ENCODE measurements at regions not wholly inside any gene's neighbourhood (a gene's known extent, or its start where the extent isn't known, plus 50 kb on each side); places are given as distances from the start of the nearest gene placed in this dataset.

DNA sequence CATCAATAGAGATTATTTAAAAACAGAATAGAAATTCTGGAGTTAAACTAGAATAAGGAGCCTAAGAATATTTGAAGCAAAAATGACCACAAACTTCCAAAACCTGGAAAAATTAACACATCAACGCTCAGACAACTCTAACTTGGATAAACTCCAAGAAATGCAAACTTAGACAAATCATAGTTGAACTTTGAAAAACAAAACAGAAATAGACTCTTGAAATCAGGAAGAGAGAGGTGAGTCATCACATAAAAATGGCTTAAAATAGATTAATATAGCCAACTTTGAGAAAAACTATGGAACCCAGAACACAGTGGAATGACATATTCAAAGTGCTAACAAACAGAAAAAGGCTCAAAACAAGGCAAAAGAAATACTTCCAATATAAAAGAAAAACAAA lies 974.2 kb downstream of the JRKL start:
- H3F3A ChIP-seq (ENCODE audit: low read depth), result no peaks in the 10 kb centered on the region

DNA sequence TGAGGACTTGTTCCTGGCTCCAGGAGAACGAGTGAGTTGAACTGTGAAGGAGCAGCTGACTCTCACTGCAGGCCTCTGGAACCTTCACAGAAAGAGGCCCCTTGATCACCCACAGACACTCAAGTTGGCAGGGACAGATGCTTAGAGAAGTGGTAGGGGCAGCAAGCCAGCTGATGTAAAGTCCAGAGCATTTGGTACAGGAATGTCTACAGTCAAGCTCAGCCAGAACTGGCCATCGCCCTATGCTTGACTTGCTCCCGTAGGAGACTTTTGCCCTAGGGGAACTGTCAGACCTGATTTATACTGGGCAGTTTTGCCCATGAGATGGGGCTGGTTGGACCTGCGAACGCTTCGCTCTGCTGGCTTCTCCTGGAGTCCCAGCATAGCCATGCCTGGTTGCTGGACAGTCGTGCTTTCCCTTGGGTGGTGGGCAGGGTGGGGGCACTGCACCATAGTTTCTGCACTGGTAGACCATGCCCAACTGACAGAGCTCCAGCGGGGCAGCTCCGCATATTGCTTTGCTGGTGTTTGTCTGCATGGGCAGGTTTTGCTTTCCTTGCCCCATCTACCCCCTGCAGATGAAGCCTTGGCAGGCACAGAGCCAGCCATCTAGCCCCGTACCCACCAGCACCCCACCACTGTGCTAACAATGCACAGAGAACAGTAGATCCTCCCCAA lies 977.7 kb downstream of the JRKL start:
- peaks cover 5% of the 10 kb centered on the region for H3K9me3 Mint-ChIP-seq

More for the DNA sequence above, 974.2 kb downstream of the JRKL start:
- no peaks in the 10 kb centered on the region for H3K27me3 Mint-ChIP-seq (ENCODE audit: insufficient read depth, low read depth)
- Histone ChIP-seq H3K27me3 (no peaks in the 10 kb centered on the region), H3K4me3 (no peak overlapping the region), H4K20me1 (ENCODE audit: low read depth) (no peaks in the 10 kb centered on the region), H3K4me2 (no peak overlapping the region), H3K36me3 (no peaks in the 10 kb centered on the region), H3K79me2 (ENCODE audit: low read depth) (no peaks in the 10 kb centered on the region), H2AFZ (replicated peaks) (no peak overlapping the region), H3K4me1 (no peaks in the 10 kb centered on the region), H3K27ac (no peak overlapping the region), H3K9me3 (ENCODE audit: low read depth) (no peaks in the 10 kb centered on the region), H3K9ac (no peak overlapping the region)
- H3K36me3 Mint-ChIP-seq, result no peaks in the 10 kb centered on the region
- no peak overlapping the region for H3K4me3 Mint-ChIP-seq
- H3K4me1 Mint-ChIP-seq, result no peaks in the 10 kb centered on the region
- H3K27ac Mint-ChIP-seq, result no peak overlapping the region
- DNase-seq (ENCODE audit: low spot score), result no peak
- peaks cover 5% of the 10 kb centered on the region for H3K9me3 Mint-ChIP-seq
- TF ChIP-seq, protein P1, sequence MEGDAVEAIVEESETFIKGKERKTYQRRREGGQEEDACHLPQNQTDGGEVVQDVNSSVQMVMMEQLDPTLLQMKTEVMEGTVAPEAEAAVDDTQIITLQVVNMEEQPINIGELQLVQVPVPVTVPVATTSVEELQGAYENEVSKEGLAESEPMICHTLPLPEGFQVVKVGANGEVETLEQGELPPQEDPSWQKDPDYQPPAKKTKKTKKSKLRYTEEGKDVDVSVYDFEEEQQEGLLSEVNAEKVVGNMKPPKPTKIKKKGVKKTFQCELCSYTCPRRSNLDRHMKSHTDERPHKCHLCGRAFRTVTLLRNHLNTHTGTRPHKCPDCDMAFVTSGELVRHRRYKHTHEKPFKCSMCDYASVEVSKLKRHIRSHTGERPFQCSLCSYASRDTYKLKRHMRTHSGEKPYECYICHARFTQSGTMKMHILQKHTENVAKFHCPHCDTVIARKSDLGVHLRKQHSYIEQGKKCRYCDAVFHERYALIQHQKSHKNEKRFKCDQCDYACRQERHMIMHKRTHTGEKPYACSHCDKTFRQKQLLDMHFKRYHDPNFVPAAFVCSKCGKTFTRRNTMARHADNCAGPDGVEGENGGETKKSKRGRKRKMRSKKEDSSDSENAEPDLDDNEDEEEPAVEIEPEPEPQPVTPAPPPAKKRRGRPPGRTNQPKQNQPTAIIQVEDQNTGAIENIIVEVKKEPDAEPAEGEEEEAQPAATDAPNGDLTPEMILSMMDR (IDR thresholded peaks at IDR 0.05), result no peak
- TF ChIP-seq EZH2 (IDR thresholded peaks at IDR 0.05) (no peak), EZH2phosphoT487 (IDR thresholded peaks at IDR 0.05) (no peak)

DNA sequence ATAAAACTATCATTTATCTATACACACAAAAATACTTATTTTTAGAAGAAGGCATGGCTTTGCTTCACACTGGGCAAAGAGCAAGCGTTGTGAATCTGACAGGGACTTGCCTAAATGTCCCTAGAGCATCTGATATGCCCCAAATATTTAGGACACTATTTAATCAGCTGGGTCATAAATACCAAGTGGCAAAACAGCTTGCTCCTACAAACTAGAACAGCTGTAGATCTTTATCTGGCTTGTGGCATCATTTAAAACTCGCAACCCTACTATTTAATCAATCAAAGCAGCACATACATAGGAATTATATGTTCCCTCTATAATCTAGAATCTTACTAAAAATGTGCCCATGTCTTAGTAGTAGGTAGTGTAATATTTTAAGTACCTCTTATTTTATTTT lies 999.5 kb downstream of the JRKL start:
- Mint-ChIP-seq H3K36me3 (no peaks in the 10 kb centered on the region), H3K4me1 (no peaks in the 10 kb centered on the region), H3K27me3 (ENCODE audit: insufficient read depth, low read depth) (no peaks in the 10 kb centered on the region), H3K27ac (no peak overlapping the region), H3K9me3 (no peaks in the 10 kb centered on the region), H3K4me3 (no peak overlapping the region)
- H3K4me2 ChIP-seq, result no peak overlapping the region
- no peak for DNase-seq (ENCODE audit: low spot score)
- H3K4me3 ChIP-seq, result no peak overlapping the region
- H3K27ac ChIP-seq, result no peak overlapping the region
- H3K9me3 ChIP-seq (ENCODE audit: low read depth), result no peaks in the 10 kb centered on the region
- H3K4me1 ChIP-seq, result no peaks in the 10 kb centered on the region
- TF ChIP-seq EZH2 (IDR thresholded peaks at IDR 0.05), result no peak
- TF ChIP-seq, protein P1 (IDR thresholded peaks at IDR 0.05), result no peak
- TF ChIP-seq EZH2phosphoT487 (IDR thresholded peaks at IDR 0.05), result no peak
- H3K27me3 ChIP-seq, result no peaks in the 10 kb centered on the region
- H3K36me3 ChIP-seq, result no peaks in the 10 kb centered on the region
- no peaks in the 10 kb centered on the region for H3F3A ChIP-seq (ENCODE audit: low read depth)
- H3K79me2 ChIP-seq (ENCODE audit: low read depth), result no peaks in the 10 kb centered on the region
- no peak overlapping the region for H2AFZ ChIP-seq (replicated peaks)
- H4K20me1 ChIP-seq (ENCODE audit: low read depth), result no peaks in the 10 kb centered on the region
- no peak overlapping the region for H3K9ac ChIP-seq

More for the DNA sequence above, 977.7 kb downstream of the JRKL start:
- TF ChIP-seq EZH2phosphoT487 (IDR thresholded peaks at IDR 0.05) (no peak), EZH2 (IDR thresholded peaks at IDR 0.05) (no peak)
- TF ChIP-seq, protein P1 (IDR thresholded peaks at IDR 0.05), result no peak
- H3K36me3 Mint-ChIP-seq, result no peaks in the 10 kb centered on the region
- H3K9me3 ChIP-seq (ENCODE audit: low read depth), result no peaks in the 10 kb centered on the region
- no peak overlapping the region for H3K27ac Mint-ChIP-seq
- H3K4me1 ChIP-seq, result no peaks in the 10 kb centered on the region
- H3K27me3 ChIP-seq, result no peaks in the 10 kb centered on the region
- DNase-seq (ENCODE audit: low spot score), result no peak
- no peaks in the 10 kb centered on the region for H3K4me1 Mint-ChIP-seq
- H3F3A ChIP-seq (ENCODE audit: low read depth), result no peaks in the 10 kb centered on the region
- H3K79me2 ChIP-seq (ENCODE audit: low read depth), result no peaks in the 10 kb centered on the region
- H3K4me3 ChIP-seq, result no peak overlapping the region
- H3K4me3 Mint-ChIP-seq, result no peak overlapping the region
- no peaks in the 10 kb centered on the region for H3K36me3 ChIP-seq
- no peak overlapping the region for H3K27ac ChIP-seq
- H3K9ac ChIP-seq, result no peak overlapping the region
- H2AFZ ChIP-seq (replicated peaks), result no peak overlapping the region
- no peaks in the 10 kb centered on the region for H4K20me1 ChIP-seq (ENCODE audit: low read depth)
- H3K4me2 ChIP-seq, result no peak overlapping the region
- no peaks in the 10 kb centered on the region for H3K27me3 Mint-ChIP-seq (ENCODE audit: insufficient read depth, low read depth)
